Right ventricle myocardium inferior (tissue), 1 donor: ENCODE measurements at regions not wholly inside any gene's neighbourhood (a gene's known extent, or its start where the extent isn't known, plus 50 kb on each side); places are given as distances from the start of the nearest gene placed in this dataset.

Experiments used
- ATAC-seq: fragments of 200-7000 bp; cut with Tn5 transposase; one replicate; pipeline ENCODE4 v1.9.1; 2020; ENCODE audit warnings: mild to moderate bottlenecking, moderate library complexity
- DNase-seq: peaks from one replicate; pipeline ENCODE4 v3.0.0; 2021; ENCODE audit errors: missing footprints
- intact Hi-C: fragments of 100-400 bp; cut with DNase I; formaldehyde crosslinking; loops from one replicate; pipeline ENCODE4 v1.11.0; 2022
- donor health status: DM: no; HTN: yes; CAD: no; lungs with severe emphysema.

- DNase-seq (no peak), ATAC-seq (no peak)
- intact Hi-C loops = no loop called here
Observed at GRCh38 chr1:79885101-79885500, 878.6 kb upstream of the ADGRL4 start.

GRCh38 chr1:79877086-79877485, 870.6 kb upstream of the ADGRL4 start:
- ATAC-seq = no peak
- intact Hi-C loops = no loop called here
- no peak for DNase-seq

GRCh38 chr1:79875187-79875586, 868.7 kb upstream of the ADGRL4 start:
- no peak for ATAC-seq
- no peak for DNase-seq
- intact Hi-C loops = no loop called here

GRCh38 chr1:79874289-79874688, 867.8 kb upstream of the ADGRL4 start:
- no peak for ATAC-seq
- intact Hi-C loops = no loop called here
- DNase-seq = no peak

GRCh38 chr1:79859212-79859948, 852.9 kb upstream of the ADGRL4 start:
- ATAC-seq (no peak), DNase-seq (no peak)
- intact Hi-C loops = no loop called here

GRCh38 chr1:79852004-79852403, 845.5 kb upstream of the ADGRL4 start:
- intact Hi-C loops = no loop called here
- ATAC-seq (no peak), DNase-seq (no peak)

- intact Hi-C loops = no loop called here
- ATAC-seq (no peak), DNase-seq (no peak)
Observed at GRCh38 chr1:79849388-79849787, 842.9 kb upstream of the ADGRL4 start.

- ATAC-seq = no peak
- intact Hi-C loops = no loop called here
- DNase-seq = no peak
Observed at GRCh38 chr1:79848316-79848715, 841.8 kb upstream of the ADGRL4 start.

- ATAC-seq (no peak), DNase-seq (no peak)
- intact Hi-C loops = no loop called here
Observed at GRCh38 chr1:79847700-79848099, 841.2 kb upstream of the ADGRL4 start.

- intact Hi-C loops = no loop called here
- DNase-seq (no peak), ATAC-seq (no peak)
Observed at GRCh38 chr1:79845936-79846335, 839.4 kb upstream of the ADGRL4 start.

- DNase-seq = no peak
- intact Hi-C loops = no loop called here
- ATAC-seq = no peak
Observed at GRCh38 chr1:79842811-79843210, 836.3 kb upstream of the ADGRL4 start.

GRCh38 chr1:79839882-79840281, 833.4 kb upstream of the ADGRL4 start:
- intact Hi-C loops = no loop called here
- ATAC-seq = no peak

GRCh38 chr1:79827446-79827845, 820.9 kb upstream of the ADGRL4 start:
- no peak for DNase-seq
- no peak for ATAC-seq
- intact Hi-C loops = no loop called here

More at GRCh38 chr1:79839882-79840281, 833.4 kb upstream of the ADGRL4 start:
- DNase-seq = no peak

- no peak for DNase-seq
- no peak for ATAC-seq
- intact Hi-C loops = no loop called here
Observed at GRCh38 chr1:79825551-79825950, 819.0 kb upstream of the ADGRL4 start.

GRCh38 chr1:79822053-79822452, 815.5 kb upstream of the ADGRL4 start:
- intact Hi-C loops = no loop called here
- ATAC-seq (no peak), DNase-seq (no peak)

- intact Hi-C loops = no loop called here
- DNase-seq = no peak
Observed at GRCh38 chr1:79819140-79819539, 812.6 kb upstream of the ADGRL4 start.

GRCh38 chr1:79817031-79817560, 810.6 kb upstream of the ADGRL4 start:
- intact Hi-C loops = no loop called here
- ATAC-seq (no peak), DNase-seq (no peak)

More at GRCh38 chr1:79819140-79819539, 812.6 kb upstream of the ADGRL4 start:
- no peak for ATAC-seq

- ATAC-seq (no peak), DNase-seq (no peak)
- intact Hi-C loops = no loop called here
Observed at GRCh38 chr1:79815115-79815514, 808.6 kb upstream of the ADGRL4 start.

GRCh38 chr1:79811173-79811572, 804.6 kb upstream of the ADGRL4 start:
- ATAC-seq = no peak
- intact Hi-C loops = no loop called here
- DNase-seq = no peak

GRCh38 chr1:79808816-79809475, 802.4 kb upstream of the ADGRL4 start:
- no peak for ATAC-seq

More at GRCh38 chr1:79808816-79809475, 802.4 kb upstream of the ADGRL4 start:
- intact Hi-C loops = no loop called here
- DNase-seq = no peak
